Fibroblast of villous mesenchyme (primary cell): ENCODE measurements at regions not wholly inside any gene's neighbourhood (a gene's known extent, or its start where the extent isn't known, plus 50 kb on each side); places are given as distances from the start of the nearest gene placed in this dataset.
A peak's percentile ranks its signal among the peaks of the same experiment; 100 is the strongest.

Experiments used
- DNase-seq: peaks from one replicate; pipeline ENCODE4 v3.0.0-alpha.2; 2010; ENCODE audit warnings: low read depth
- H3K4me3 ChIP-seq: 2 replicates; pipeline ENCODE4 v1.5.1; 2011; ENCODE audit warnings: low read depth, mild to moderate bottlenecking, low read length
- CTCF ChIP-seq: IDR thresholded peaks from 2 replicates; pipeline ENCODE4 v1.5.1; 2012; ENCODE audit warnings: low read depth, mild to moderate bottlenecking, low read length; ENCODE audit not compliant: insufficient read depth

GRCh38 chr11:31932879-31933278 lies 121.8 kb upstream of the PAX6 start:
- no peak for DNase-seq
- TF ChIP-seq CTCF = no peak
- no peak overlapping the region for H3K4me3 ChIP-seq

GRCh38 chr11:31927982-31928381 lies 116.9 kb upstream of the PAX6 start:
- no peak for TF ChIP-seq CTCF
- no peak overlapping the region for H3K4me3 ChIP-seq
- no peak for DNase-seq

GRCh38 chr11:31926816-31927528 lies 115.8 kb upstream of the PAX6 start:
- no peak for TF ChIP-seq CTCF
- DNase-seq = no peak
- H3K4me3 ChIP-seq = no peak overlapping the region

GRCh38 chr11:31926106-31926505 lies 115.0 kb upstream of the PAX6 start:
- TF ChIP-seq CTCF = no peak
- DNase-seq = no peak

GRCh38 chr11:31922450-31922849 lies 111.3 kb upstream of the PAX6 start:
- DNase-seq = no peak
- TF ChIP-seq CTCF = no peak
- no peak overlapping the region for H3K4me3 ChIP-seq

More at GRCh38 chr11:31926106-31926505, 115.0 kb upstream of the PAX6 start:
- H3K4me3 ChIP-seq = no peak overlapping the region

GRCh38 chr11:31921081-31921480 lies 110.0 kb upstream of the PAX6 start:
- H3K4me3 ChIP-seq = no peak overlapping the region
- no peak for TF ChIP-seq CTCF
- peak; percentile 16 for DNase-seq

GRCh38 chr11:31919175-31919574 lies 108.1 kb upstream of the PAX6 start:
- DNase-seq = no peak
- no peak overlapping the region for H3K4me3 ChIP-seq
- no peak for TF ChIP-seq CTCF
